Endothelial cell of umbilical vein (primary cell): ENCODE measurements at regions not wholly inside any gene's neighbourhood (a gene's known extent, or its start where the extent isn't known, plus 50 kb on each side); places are given as distances from the start of the nearest gene placed in this dataset.

Experiments used
- BruUV-seq: library from RNA; stranded (reverse); fragments of 400-500 nt; replicated peaks from 2 replicates; lab custom pipeline; 2021; lab: Mats Ljungman, UMichigan
- CTCF ChIA-PET: fragments of 300-600, 350-600 bp; sonication (Branson Sonifier 250); formaldehyde crosslinking; loops from one replicate; lab custom pipeline; 2021; ENCODE audit warnings: antibody characterized with exemption, inconsistent platforms; lab: Charles Lee
- POLR2A ChIA-PET: fragments of 300-600, 350-600 bp; sonication (Branson Sonifier 250); formaldehyde crosslinking; loops from one replicate; lab custom pipeline; 2021; ENCODE audit warnings: antibody characterized with exemption, inconsistent platforms; lab: Charles Lee
- DNase-seq: peaks from one replicate; pipeline ENCODE4 v3.0.0-alpha.2; 2011; ENCODE audit warnings: low read depth, low spot score
- FAIRE-seq: peaks from 2 replicates; lab custom pipeline; 2011; peaks lifted over from hg19 to GRCh38; lab: Jason Lieb, UNC
- H2AFZ ChIP-seq: 2 replicates; pipeline ENCODE4 v1.6.0; 2012; ENCODE audit warnings: low read depth, low read length, control low read depth, inconsistent platforms
- H3K27ac ChIP-seq: 2 replicates; pipeline ENCODE4 v1.5.1; 2011; ENCODE audit warnings: low read depth, mild to moderate bottlenecking, control low read depth, low read length, moderate library complexity; ENCODE audit not compliant: insufficient read depth
- H3K27me3 ChIP-seq, 2 experiments: 2 replicates each; pipeline versions ENCODE4 v1.6.0 to v1.6.1; 2011; ENCODE audit warnings: low read length in 2 of 2, mixed read lengths in 1 of 2; ENCODE audit not compliant: control insufficient read depth in 2 of 2, insufficient read depth in 2 of 2
- H3K36me3 ChIP-seq, 2 experiments: 2 replicates in 1 of 2; 3 replicates in 1 of 2; pipeline ENCODE4 v1.5.1; 2011; ENCODE audit warnings: low read length in 2 of 2, mild to moderate bottlenecking in 1 of 2, moderate library complexity in 1 of 2; ENCODE audit not compliant: control insufficient read depth in 2 of 2, insufficient read depth in 2 of 2; ENCODE audit errors: extremely low read depth in 1 of 2
- H3K4me1 ChIP-seq: 3 replicates; pipeline ENCODE4 v1.5.1; 2011; ENCODE audit warnings: mild to moderate bottlenecking, low read length; ENCODE audit not compliant: control insufficient read depth, insufficient read depth; ENCODE audit errors: extremely low read depth
- H3K4me2 ChIP-seq: 2 replicates; pipeline ENCODE4 v1.6.1; 2011; ENCODE audit warnings: low read length, control low read depth, mixed read lengths; ENCODE audit not compliant: insufficient read depth
- H3K4me3 ChIP-seq, 3 experiments: fragments of 200-600 bp in 1 of 3; sonication (generic), shearing (Covaris generic) in 1 of 3; replicated peaks in 1 of 3; 2 replicates each; pipeline ENCODE4 v1.5.1; 2011 to 2016; ENCODE audit warnings: control low read depth in 3 of 3, low read length in 3 of 3, mild to moderate bottlenecking in 2 of 3, inconsistent platforms in 1 of 3, low read depth in 1 of 3, moderate library complexity in 1 of 3; ENCODE audit not compliant: insufficient read depth in 1 of 3
- H3K79me2 ChIP-seq: 2 replicates; pipeline ENCODE4 v1.6.0; 2012; ENCODE audit warnings: low read length, inconsistent platforms; ENCODE audit not compliant: control insufficient read depth, insufficient read depth
- H3K9ac ChIP-seq: replicated peaks from 2 replicates; pipeline ENCODE3; 2011; ENCODE audit warnings: low read length, control low read depth; ENCODE audit not compliant: insufficient read depth; ENCODE audit errors: extremely low read depth
- H3K9me1 ChIP-seq: replicated peaks from 3 replicates; pipeline ENCODE4 v1.6.0; 2011; ENCODE audit warnings: mild to moderate bottlenecking, low read length; ENCODE audit not compliant: control insufficient read depth, insufficient read depth; ENCODE audit errors: extremely low read depth
- H3K9me3 ChIP-seq: replicated peaks from 2 replicates; pipeline ENCODE4 v1.5.1; 2012; ENCODE audit warnings: low read length, inconsistent platforms; ENCODE audit not compliant: control insufficient read depth, insufficient read depth
- H4K20me1 ChIP-seq: replicated peaks from 2 replicates; pipeline ENCODE3; 2011; ENCODE audit warnings: mild to moderate bottlenecking, low read length; ENCODE audit not compliant: control insufficient read depth, insufficient read depth; ENCODE audit errors: extremely low read depth
- FOS ChIP-seq: IDR thresholded peaks from 2 replicates; pipeline ENCODE4 v1.6.1; 2011; ENCODE audit warnings: mild to moderate bottlenecking, low read length, moderate library complexity, borderline replicate concordance; ENCODE audit not compliant: insufficient read depth
- GATA2 ChIP-seq: IDR thresholded peaks from 2 replicates; pipeline ENCODE4 v1.7.0; 2011; ENCODE audit warnings: low read depth, mild to moderate bottlenecking, moderate library complexity, mixed read lengths, low read length; ENCODE audit not compliant: insufficient read length, insufficient read depth
- JUN ChIP-seq: IDR thresholded peaks from 2 replicates; pipeline ENCODE4 v1.6.1; 2011; ENCODE audit warnings: borderline replicate concordance, low read depth; ENCODE audit not compliant: insufficient read length, insufficient read depth
- MYC ChIP-seq: IDR thresholded peaks from one replicate; pipeline ENCODE4 v1.6.1; 2011; ENCODE audit warnings: mild to moderate bottlenecking, low read depth, low read length
- POLR2AphosphoS5 ChIP-seq: IDR thresholded peaks from 2 replicates; pipeline ENCODE4 v1.6.1; 2012; ENCODE audit warnings: low read depth, mild to moderate bottlenecking, control low read depth, low read length, moderate library complexity; ENCODE audit not compliant: insufficient read depth
- dilution Hi-C: fragments of 300-500 bp; cut with MboI; formaldehyde crosslinking; loops from one replicate; pipeline ENCODE4 v1.15.0; 2019; ENCODE audit warnings: low sequenced_read_pairs; ENCODE audit not compliant: extremely low pct_ligation_motif_present
- intact Hi-C: fragments of 100-400 bp; cut with micrococcal nuclease; formaldehyde crosslinking; loops from one replicate; pipeline ENCODE4 v1.10.0; 2022

DNA sequence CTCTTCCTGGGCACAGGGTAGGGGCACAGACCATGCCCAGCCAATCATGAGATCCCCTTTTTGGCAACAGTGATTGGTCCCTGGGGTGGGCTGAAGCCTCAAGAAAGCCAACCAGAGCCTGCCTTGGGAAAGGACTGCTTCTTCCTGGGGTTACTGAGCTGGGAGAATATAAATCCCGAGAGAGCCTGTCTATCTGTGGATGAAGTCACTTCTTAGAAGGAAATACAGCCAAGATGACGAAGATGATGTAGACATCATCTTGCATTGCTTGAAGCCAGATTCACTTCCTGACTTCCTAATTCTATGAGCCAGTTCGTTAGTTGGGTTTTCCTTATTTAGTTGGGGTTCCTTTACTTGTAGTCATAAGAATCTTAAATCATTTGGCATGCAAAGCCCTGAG lies 50.1 kb upstream of the PWWP2A start:
- Histone ChIP-seq H3K9me1 (no peaks in the 10 kb centered on the region), H3K4me3 (peak overlapping the region in 1 of 3 experiments; percentile 25), H3K4me2 (peak overlapping the region; percentile 59), H2AFZ (peak overlapping the region; percentile 82), H3K9ac (peak overlapping the region; percentile 71), H3K36me3 (no peaks in the 10 kb centered on the region), H3K4me1 (peaks cover 39% of the 10 kb centered on the region), H3K9me3 (no peaks in the 10 kb centered on the region), H3K27ac (peak overlapping the region; percentile 94), H4K20me1 (no peaks in the 10 kb centered on the region), H3K27me3 (no peaks in the 10 kb centered on the region), H3K79me2 (no peaks in the 10 kb centered on the region)
- TF ChIP-seq JUN (peak; percentile 78), FOS (peak; percentile 82), POLR2AphosphoS5 (peak; percentile 76), MYC (no peak), GATA2 (peak; percentile 48)
- FAIRE-seq (peak; percentile 96), DNase-seq (peak; percentile 83)
- CTCF ChIA-PET, result interaction anchor here (0.6 to 1.8 kb wide), 3 partner anchors 29 to 90 kb away, joined by 3 to 6 read pairs (median 4); no protein-coding TSS in a partner anchor
- dilution Hi-C loops, result no loop called here
- POLR2A ChIA-PET, result no interaction called here
- intact Hi-C loops, result loop anchor here (10.0 kb wide), 1 partner anchor 1775 kb away; no protein-coding TSS in a partner anchor
- no TSS peak for BruUV-seq
